NOMO-1 treated with dmso at 0.1 percent for 144 hours (cell line): ENCODE measurements at regions not wholly inside any gene's neighbourhood (a gene's known extent, or its start where the extent isn't known, plus 50 kb on each side); places are given as distances from the start of the nearest gene placed in this dataset.

Experiments used
- DNase-seq: peaks from one replicate; lab custom pipeline; 2025; ENCODE audit not compliant: unreplicated experiment; lab: John Stamatoyannopoulos, UW

DNA sequence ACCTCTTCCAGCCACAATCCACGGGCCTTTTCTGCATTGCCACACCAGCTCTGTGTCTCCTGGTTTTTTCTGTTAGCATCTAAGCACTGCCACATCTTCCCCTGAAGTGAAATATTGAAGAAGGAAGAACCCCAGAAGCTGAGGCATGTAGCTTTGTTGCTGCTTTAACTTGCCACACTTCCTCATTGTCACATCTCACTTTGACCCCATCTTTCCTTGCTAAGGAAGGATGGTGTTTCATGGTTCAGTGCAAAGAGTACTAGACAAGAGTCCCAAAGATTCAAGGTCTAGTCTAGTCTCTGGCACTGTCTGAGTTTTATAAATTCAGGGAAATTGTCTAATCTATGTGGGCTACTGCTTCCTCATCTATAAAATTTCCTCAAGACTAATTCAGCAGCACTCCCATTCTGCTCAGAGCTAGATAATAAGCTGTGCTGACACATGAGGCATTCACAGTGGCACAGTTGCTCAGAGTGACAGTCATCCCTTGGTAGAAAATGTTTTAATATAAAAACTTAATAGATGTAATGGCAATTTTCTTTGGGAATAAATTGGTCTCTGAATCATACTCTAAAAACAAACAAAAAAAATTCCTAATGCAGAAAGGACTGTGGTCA is 483.0 kb upstream of the ID2 start:
- no peak for DNase-seq

DNA sequence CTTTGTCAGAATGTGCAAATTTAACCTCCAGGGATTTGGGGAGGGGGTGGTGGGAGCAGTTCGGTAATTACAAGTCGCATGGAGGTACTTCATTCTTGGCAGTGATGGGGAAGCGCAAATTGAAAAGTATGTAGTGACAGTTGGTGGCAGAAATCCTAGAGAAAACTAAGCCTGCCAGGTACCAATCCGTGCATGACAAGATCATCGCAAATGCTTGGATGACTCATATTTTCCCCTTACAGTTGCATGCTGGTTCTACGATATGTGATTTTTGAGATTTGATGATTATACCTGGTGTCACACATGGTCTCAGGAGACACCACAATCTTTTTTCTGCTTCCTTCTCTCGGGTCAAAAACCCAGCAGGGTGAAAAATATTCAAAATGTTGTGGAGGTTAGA is 479.7 kb upstream of the ID2 start:
- no peak for DNase-seq

DNA sequence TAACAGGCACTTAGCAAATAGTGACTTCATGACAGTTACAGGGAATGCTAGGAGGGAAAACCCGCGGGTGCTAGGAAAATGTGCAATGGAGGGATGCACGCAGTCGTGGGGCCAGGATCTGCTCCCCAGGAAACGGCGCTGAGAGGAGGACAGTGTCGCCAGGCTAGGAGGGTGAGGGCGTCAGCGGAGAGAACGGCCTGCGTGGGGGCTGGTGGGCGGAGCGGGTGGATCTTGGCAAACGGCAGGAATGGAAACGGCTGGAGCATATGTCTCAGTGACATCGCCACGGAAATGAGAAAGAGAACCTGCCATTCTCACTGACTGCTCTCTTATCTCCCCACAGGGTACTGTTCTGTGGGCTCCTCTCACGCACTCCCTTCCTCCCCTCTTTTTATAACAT is 478.5 kb upstream of the ID2 start:
- no peak for DNase-seq

DNA sequence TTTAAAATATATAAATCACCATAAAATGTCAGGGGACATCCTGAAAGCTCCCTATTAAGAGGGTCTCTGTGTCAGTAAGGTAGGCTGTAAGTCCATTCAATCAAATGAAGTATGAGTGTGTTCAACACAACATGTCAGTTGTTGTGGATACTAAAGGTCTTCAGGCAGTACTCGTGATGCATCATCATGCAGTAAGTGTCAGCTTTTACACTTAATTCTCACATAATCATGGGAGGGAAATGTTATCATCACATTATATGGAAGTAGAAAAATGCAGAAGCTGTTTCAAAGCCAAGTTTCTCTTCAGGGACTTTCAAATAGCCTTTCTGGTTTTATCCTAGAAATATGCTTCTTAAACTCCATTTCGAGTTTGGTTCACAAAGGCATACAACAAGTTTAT is 477.1 kb upstream of the ID2 start:
- DNase-seq = no peak

DNA sequence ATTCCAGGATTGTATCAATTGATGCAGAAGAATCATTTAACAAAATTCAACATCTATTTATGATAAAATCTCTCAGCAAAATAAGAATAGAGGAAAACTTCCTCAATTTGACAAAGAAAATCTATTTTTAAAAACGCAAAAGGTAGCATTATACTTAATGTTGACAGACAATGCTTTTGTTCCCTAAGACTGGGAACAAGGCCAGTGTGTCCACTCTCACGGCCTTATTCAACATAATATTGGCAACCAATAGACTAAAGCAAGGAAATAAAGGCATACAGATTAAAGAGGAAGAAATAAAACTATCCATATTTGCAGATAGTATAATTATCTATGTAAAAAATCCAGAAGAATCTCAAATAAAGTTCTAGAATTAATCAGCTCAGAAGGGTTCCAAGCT is 472.4 kb upstream of the ID2 start:
- no peak for DNase-seq

DNA sequence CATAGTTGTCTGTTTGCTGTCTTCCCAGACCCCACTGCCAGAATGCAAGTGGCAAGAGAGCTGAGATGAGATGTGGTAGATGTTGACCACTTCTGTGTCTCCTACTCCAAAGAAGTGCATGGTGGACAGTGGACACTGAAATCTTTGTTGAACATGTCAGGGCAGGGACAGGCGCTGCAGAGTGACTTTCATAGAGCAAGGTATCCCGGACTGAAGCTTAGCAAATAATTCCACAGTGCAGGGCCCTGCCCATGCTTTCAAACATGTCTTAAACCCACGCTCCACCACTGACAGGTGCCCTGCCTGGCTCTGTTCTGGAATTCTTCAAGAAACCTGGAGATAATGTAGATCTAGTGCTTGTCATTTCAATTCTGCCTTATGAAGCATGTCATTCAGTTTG is 470.5 kb upstream of the ID2 start:
- no peak for DNase-seq

DNA sequence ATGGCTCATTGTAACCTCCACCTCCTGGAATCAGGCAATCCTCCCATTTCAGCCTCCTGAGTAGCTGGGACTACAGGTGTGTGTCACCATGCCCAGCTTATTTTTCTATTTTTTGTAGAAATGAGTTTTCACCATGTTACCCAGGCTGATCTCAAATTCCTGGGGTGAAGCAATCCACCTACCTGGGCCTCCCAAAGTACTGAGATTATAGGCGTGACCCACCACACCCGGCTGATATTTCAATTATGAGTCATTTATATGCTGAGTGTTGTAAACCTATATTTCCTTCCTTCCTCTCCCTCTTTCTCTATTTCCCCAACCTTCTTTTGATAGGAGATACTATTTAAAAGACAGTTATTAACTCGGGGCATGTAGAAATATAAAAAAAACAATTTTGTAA is 469.6 kb upstream of the ID2 start:
- DNase-seq = no peak

DNA sequence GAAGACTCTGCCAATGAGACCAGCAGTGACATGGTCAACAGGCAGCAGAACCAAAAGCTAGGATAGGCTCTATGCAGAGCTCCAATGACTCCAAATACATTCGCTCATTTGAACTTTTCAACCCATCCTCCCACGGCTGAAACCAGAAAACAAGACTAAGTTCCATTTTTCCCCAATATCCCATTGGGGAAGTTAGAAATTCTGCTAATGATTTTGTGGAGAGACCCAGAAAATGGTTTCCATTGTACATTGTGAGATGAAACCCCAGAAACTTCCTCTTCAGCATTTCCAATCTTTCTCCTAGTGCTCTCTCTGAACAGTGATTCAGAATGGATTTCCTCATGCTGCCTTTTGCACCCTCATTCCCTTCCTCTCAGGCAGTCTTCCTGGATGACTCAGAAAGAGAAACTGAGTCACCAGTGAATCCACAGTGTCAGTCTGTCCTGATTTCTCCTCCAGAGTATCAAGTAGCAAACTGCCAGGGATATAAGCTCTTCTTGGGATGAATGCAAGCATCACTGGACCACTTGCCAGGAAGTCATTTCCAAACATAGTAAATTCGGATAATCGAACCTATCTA is 467.7 kb upstream of the ID2 start:
- DNase-seq = no peak

DNA sequence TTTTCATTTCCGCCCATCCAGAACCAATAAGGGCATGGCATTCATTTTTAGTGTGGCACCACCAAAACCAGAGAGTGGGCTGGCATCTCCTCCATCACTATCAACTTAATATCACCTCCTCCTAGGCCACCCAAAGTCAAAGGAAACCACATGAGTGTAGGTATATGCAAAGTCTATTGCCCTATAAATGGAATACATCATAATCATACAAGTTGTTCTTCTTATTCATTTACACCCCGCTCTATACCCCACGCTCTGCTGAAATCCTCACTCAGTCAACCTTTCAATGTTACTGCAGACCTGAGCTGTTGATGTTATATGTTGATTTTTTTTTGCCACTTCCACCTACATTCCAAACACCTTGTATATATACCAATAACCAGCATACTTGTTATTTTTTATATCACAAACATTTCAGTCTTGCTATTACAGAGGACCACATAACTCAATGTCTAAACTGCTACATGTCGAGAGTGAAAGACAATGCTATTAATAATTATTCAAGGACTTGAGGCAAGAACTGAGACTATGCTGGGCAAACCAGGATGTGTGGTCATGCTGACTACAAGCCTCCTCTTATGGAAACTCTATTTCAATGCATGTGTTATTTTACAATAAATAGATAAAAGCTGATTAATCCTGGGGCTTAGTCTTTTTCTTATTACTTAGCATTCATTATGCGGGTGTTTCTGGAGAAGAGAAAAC is 466.5 kb upstream of the ID2 start:
- DNase-seq = no peak

DNA sequence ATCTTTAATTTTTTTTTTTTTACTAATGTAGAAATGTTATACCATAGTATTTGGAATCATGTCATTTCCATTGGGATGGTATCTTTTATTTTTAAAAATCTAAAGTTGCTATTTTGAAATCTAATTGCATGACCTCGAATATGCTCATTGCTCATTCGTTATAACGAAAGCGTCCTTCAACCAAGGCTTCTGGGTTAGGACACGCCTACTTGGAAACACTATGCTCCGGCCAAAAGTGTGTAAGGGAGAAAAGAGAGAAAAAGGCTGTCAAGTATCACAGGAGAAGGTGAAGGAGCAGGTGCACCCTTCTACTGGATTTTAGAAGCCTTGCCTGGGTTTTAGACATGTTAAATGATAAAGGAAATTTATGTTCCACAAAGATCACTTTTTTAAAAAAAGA is 465.9 kb upstream of the ID2 start:
- DNase-seq = no peak

DNA sequence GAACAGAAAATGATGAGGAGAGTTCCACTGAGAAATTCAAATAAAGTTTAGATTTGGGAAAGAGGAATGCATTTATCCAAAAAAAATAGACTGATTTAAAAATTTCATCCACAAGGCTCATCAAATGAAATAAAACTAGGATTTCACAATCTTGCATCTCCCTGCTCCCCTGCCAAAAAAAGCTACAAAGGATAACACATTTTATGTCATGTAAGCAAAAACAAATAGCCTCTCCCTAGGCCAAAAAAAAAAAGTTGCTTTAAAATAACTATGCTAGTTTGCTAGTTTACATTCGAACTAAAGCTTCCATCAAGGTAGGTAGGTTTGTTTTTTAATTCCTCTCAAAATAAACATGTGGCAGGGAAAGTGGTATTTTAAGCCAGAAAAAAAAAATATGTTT is 465.5 kb upstream of the ID2 start:
- no peak for DNase-seq

DNA sequence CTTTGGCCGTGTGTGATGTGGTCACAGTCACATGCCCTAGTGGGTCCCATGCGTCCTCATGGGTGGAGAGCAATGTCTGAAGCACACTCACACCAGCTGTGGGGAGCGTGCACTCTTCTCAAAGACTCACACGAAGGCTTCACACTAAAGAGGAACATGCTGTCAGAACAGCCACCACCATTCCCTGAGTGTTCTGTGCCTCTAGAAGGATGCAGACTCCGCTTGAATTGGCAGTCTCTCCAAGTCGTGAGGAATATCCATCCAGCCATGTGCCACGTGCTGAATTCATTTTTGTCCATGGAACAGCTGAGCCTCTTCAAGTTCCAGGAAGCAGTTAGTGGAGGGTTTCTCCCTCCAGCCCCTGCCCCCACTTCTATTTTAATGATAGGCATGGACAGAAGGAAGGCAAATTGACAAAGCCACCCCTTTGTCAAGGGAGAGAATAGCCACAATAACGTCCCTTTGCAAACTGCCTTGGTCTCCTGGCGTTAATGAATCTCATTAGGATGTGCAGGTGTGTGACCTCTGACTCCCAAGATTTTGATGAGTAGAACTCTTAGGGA is 464.3 kb upstream of the ID2 start:
- no peak for DNase-seq

DNA sequence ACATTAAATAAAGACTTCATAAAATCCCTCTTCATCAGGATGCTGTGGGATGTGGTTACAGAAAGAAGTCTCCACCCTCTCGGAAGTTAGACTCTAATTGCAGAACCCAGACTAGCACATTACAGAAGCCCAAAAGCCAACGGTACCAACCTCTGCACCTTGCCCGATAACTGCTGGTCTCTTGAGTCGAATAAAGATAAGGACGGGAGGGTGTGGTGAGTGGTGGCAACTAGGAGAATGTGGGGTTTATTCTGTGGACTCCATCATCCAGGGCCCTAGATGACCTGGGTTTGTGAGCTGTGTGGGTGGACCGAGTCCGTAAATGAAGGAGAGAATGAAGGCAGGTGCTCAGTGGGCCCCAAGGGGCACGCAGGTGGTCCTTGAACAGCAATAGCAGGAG is 462.8 kb upstream of the ID2 start:
- DNase-seq = no peak

DNA sequence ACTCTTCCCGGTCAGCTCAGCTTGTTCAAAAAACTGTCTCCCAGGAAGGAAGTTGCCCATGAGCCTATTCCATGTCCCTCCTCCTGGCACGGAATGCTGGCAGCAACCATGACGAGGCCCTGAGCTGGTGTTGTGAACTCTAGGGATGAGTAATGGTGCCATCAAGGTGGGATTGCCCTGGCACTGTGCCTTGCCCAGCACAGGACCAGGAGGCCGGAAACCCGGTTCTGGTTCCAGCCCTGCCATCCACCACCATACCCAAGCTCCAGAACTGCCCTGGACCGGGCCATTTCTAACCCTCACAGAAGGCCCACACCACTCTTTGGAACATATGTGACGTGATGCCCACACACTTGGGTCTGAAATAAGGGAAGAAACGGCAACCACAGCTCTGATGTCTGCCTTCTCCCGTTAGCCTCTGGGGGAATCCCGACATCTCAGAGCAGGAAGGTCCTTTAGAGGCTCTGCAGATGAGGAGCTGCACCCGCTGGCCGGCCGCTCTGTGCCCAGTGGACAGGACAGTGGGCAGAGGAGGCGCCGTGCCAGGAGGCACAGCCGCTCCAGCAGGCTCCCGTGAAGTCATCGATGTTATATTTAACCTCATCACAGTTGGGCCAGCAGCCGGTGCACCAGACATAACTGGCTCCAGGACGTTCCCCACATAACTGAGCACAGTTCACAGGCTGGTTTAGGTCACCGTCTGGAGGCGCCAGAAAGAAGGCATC is 462.1 kb upstream of the ID2 start:
- DNase-seq = no peak

DNA sequence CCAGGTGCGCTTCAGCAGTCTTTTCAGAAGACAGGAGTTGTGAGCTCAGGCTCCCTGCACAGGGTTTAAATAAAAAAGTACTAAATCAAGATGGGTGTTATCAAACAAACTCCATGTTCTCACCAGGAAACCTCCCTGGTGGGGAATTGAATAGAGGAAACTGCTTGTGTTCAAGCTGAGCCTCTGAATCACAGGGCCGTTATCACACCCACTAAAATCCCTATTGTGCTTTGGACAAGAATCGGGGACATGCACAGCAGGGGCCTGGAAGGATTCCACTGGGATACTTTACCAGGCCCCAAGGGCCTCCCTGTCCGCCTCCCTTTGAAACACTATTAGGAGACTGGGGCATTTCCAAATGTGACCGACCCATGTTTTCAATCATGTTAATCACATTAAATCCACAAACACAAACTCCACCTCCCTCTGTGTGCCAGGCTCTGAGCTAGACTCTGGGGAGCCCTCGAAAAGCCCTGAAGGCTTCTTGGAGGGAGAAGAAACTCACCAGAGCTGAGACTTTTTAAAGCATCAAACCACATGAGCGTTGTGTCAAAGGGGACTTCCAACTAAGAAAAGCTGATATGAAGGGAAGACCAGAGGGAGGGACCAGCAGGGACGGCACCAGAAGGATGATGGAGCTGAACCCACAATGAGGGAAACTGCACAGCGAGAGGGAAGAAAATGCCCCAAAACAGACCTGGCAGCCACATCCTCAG is 458.7 kb upstream of the ID2 start:
- no peak for DNase-seq

DNA sequence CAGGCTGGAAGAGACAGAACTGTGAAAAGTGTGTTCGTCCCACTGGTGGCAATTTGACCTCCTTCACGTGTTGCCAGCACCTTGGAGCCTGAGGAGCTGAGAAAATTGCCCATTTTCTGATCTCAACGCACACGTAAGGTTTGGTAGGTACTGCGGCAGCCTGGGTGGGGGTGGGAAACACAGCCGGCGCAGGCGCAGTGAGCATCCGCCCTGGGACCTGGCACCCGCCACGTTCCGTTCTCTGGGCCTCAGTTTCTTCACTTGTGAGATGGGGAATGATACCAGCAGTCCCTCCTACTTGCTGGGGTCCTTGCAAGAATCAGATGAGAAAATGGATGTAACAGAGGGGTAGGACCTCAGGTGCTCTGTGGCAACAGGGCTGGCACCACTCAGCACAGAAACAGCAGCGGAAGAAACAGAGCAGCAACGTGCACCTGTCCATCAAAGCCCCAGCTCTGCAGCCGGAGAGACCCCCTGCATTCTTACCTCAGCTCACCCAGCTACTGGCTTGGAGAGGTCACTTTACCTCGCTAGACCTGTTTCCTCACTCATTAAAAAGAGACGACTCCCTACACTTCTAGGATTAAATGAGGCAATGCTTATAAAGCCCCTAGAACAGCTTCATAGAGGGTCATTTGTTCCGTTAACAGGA is 458.0 kb upstream of the ID2 start:
- DNase-seq = no peak

DNA sequence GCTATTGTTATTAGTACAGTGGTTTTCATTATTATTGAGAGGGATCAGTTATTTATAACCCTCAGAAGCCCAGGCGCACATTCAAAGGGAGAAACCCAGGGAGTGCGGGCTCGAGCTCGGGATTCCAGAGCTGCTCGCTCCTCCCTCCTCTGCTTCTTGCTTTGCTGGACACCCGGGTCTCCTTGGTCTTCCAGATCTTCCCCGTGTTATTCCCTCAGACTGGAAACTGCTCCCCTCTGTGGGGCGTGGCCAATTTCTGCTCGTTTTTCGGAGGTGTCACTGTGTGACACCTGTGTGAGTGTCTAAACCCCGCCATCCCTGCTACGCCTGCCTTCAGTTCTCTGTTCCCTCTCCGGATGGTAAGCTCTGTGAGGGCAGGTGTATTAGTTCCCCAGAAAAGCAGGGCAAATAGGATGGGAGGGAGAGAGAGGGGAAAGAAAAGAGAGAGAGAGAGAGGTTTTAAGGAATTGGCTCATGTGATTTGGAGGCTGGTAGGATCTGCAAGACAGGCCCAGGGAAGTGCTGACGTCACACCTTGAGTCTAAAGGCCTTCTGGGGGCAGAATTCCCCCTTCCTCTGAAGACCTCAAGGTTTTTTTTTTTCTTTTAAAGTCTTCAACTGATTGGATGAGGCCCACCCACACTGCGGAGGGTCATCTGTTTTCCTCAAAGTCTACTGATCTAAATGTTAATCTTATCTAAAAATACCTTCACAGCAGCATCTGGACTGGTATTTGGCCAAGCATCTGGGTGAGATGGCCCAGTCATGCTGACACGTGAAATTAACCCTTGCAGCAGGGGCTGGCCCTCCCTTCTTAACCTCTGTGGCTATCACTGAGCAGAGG is 457.3 kb upstream of the ID2 start:
- no peak for DNase-seq

DNA sequence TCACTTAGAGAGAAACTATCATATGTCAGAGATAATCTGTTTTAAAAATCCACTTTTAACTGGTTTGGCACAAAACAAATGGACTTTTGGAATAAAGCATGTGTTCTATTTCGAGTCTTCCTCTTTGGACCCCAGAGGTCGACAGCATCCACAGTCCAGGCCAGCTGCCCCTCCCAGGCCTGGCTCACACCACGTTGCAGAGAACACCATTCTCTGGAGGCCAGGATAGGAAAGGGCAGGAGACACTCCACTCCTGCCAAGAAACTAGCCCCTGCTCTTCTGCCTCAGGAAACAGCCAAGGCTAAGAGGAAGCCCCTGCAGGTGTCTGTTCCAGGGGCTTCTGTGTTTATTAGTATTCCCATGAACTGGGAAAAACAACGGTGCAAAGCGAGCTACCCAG is 456.6 kb upstream of the ID2 start:
- no peak for DNase-seq

DNA sequence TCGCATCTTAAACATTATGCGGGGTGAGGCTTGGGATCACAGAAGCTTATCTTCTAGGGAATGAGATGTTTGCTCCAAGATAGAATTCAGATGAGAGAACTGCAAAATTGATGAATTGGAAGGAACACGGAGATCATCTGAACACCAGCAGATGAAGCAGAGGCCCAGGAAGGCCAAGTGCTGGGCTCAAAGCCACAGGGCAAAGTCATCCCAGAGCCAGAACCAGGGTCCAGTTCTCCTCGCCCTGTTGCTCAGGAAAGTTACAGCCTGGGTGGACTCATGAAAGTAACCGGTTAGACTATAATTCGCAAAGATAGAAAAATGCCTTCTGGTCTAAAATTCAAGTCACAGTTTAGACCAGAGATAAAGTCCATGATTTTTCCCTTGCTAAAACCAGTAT is 456.1 kb upstream of the ID2 start:
- DNase-seq = no peak

DNA sequence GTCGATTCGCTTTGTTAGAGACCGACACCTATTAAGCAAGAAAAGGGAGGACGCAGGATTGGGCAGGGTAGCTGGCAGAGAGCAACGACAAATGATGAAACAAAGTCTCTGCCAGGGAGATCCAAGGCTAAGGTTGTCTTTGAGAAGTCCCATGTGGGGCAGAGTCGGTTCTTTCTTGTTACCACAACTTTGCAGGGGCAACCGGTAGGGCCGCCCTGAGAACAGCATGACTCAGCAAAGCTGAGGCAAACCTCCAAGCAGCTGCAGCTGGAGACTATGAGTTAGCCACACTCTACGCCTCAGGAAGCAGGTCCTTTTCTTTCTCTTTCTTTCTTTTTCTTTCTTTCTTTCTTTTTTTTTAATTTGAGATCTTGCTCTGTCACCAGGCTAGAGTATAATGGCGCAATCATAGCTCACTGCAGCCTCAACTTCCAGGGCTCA is 452.3 kb upstream of the ID2 start:
- DNase-seq = peak; percentile 80
